HCT116 (cell line): ENCODE measurements at regions not wholly inside any gene's neighbourhood (a gene's known extent, or its start where the extent isn't known, plus 50 kb on each side); places are given as distances from the start of the nearest gene placed in this dataset.

Source experiments
- ATAC-seq: fragments of 200-7000 bp; cut with Tn5 transposase; 2 replicates; pipeline ENCODE4 v1.9.1; 2020; ENCODE audit warnings: mild to moderate bottlenecking, moderate library complexity
- BruUV-seq: library from RNA; stranded (reverse); fragments of 400-500 nt; replicated peaks from 2 replicates; lab custom pipeline; 2021; lab: Mats Ljungman, UMichigan
- CTCF ChIA-PET: fragments of 300-600 bp; sonication (Branson Sonifier 250); formaldehyde crosslinking; loops from one replicate; lab custom pipeline; 2021; ENCODE audit warnings: antibody characterized with exemption; lab: Charles Lee
- POLR2A ChIA-PET: fragments of 300-600, 350-600 bp; sonication (Branson Sonifier 250); formaldehyde crosslinking; loops from one replicate; lab custom pipeline; 2021; ENCODE audit warnings: antibody characterized with exemption; lab: Charles Lee
- RAD21 ChIA-PET, 2 experiments: fragments of 300-600 bp; sonication (Branson Sonifier 250); formaldehyde crosslinking; loops; one replicate each; lab custom pipeline; 2023; ENCODE audit warnings: low total read pairs in 2 of 2; ENCODE audit not compliant: uncharacterized antibody in 2 of 2, unreplicated experiment in 2 of 2, low non-redundant PET in 1 of 2; lab: Charles Lee
- DNase-seq: peaks from one replicate; pipeline ENCODE4 v3.0.0-alpha.2; 2010; ENCODE audit warnings: low read depth, low spot score
- H2AFZ ChIP-seq: fragments of 200-600 bp; shearing (Covaris generic), sonication (generic); 2 replicates; pipeline ENCODE4 v1.6.1; 2017; ENCODE audit warnings: low read depth, mixed run types, mixed read lengths, antibody characterized with exemption, low read length; ENCODE audit not compliant: poor library complexity, severe bottlenecking
- H3K27ac ChIP-seq: 2 replicates; pipeline ENCODE4 v1.5.1; 2012; ENCODE audit warnings: low read depth, low read length
- H3K27me3 ChIP-seq: fragments of 200-600 bp; sonication (generic); 2 replicates; pipeline ENCODE4 v1.6.1; 2016; ENCODE audit warnings: mixed run types, low read length, mixed read lengths; ENCODE audit not compliant: insufficient read depth
- H3K36me3 ChIP-seq, 2 experiments: fragments of 200-500 bp in 1 of 2; fragments of 200-600 bp in 1 of 2; sonication (Bioruptor generic) in 1 of 2; sonication (generic) in 1 of 2; 2 replicates each; pipeline versions ENCODE4 v1.5.1 to v1.6.1; 2014 to 2016; ENCODE audit warnings: low read length in 2 of 2, inconsistent platforms in 1 of 2, mixed read lengths in 1 of 2, mixed run types in 1 of 2; ENCODE audit not compliant: insufficient read depth in 2 of 2, control insufficient read depth in 1 of 2
- H3K4me1 ChIP-seq, 2 experiments: fragments of 200-600 bp in 1 of 2; sonication (generic) in 1 of 2; 2 replicates each; pipeline versions ENCODE4 v1.5.1 to v1.6.1; 2012 to 2017; ENCODE audit warnings: low read length in 2 of 2, inconsistent platforms in 1 of 2, mild to moderate bottlenecking in 1 of 2, mixed read lengths in 1 of 2, mixed run types in 1 of 2, moderate library complexity in 1 of 2; ENCODE audit not compliant: insufficient read depth in 2 of 2, control insufficient read depth in 1 of 2
- H3K4me2 ChIP-seq: fragments of 200-600 bp; sonication (generic); 2 replicates; pipeline ENCODE4 v1.6.1; 2017; ENCODE audit warnings: mixed run types, low read length, mixed read lengths
- H3K4me3 ChIP-seq, 2 experiments: fragments of 200-600 bp in 1 of 2; sonication (generic) in 1 of 2; replicated peaks in 1 of 2; 2 replicates each; pipeline ENCODE4 v1.5.1; 2011 to 2016; ENCODE audit warnings: low read length in 2 of 2, control low read depth in 1 of 2, low read depth in 1 of 2, mild to moderate bottlenecking in 1 of 2, mixed read lengths in 1 of 2, mixed run types in 1 of 2
- H3K79me2 ChIP-seq: fragments of 200-600 bp; sonication (generic); 2 replicates; pipeline ENCODE4 v1.6.1; 2017; ENCODE audit warnings: mild to moderate bottlenecking, mixed run types, low read length, moderate library complexity, mixed read lengths; ENCODE audit not compliant: insufficient read depth
- H3K9ac ChIP-seq: fragments of 200-600 bp; sonication (generic); 2 replicates; pipeline ENCODE4 v1.6.1; 2016; ENCODE audit warnings: low read length, mixed read lengths
- H3K9me2 ChIP-seq: fragments of 200-600 bp; sonication (generic), shearing (Covaris generic); 2 replicates; pipeline ENCODE4 v1.6.1; 2017; ENCODE audit warnings: mixed run types, mild to moderate bottlenecking, moderate library complexity; ENCODE audit not compliant: insufficient read depth
- H3K9me3 ChIP-seq, 2 experiments: fragments of 200-500 bp in 1 of 2; fragments of 200-600 bp in 1 of 2; sonication (Bioruptor generic) in 1 of 2; sonication (generic) in 1 of 2; 2 replicates each; pipeline ENCODE4 v1.6.1; 2014 to 2017; ENCODE audit warnings: low read length in 2 of 2, mixed read lengths in 2 of 2, inconsistent platforms in 1 of 2, low read depth in 1 of 2, mild to moderate bottlenecking in 1 of 2, mixed run types in 1 of 2, moderate library complexity in 1 of 2; ENCODE audit not compliant: control insufficient read depth in 1 of 2, insufficient read depth in 1 of 2
- H4K20me1 ChIP-seq: fragments of 200-600 bp; sonication (generic), shearing (Covaris generic); 2 replicates; pipeline ENCODE4 v1.6.1; 2017; ENCODE audit warnings: mixed run types, mild to moderate bottlenecking, moderate library complexity; ENCODE audit not compliant: insufficient read depth
- ATF3 ChIP-seq: IDR thresholded peaks from 2 replicates; pipeline ENCODE4 v1.6.1; 2012
- CTCF ChIP-seq, 3 experiments: fragments of 200-600 bp in 1 of 3; sonication (generic) in 1 of 3; IDR thresholded peaks in 2 of 3; conservative IDR thresholded peaks in 1 of 3; 2 replicates each; pipeline ENCODE4 v1.5.1; 2012 to 2017; ENCODE audit warnings: low read depth in 2 of 3, low read length in 2 of 3, antibody characterized with exemption in 1 of 3, borderline replicate concordance in 1 of 3, control low read depth in 1 of 3, mild to moderate bottlenecking in 1 of 3, mixed read lengths in 1 of 3, mixed run types in 1 of 3, moderate library complexity in 1 of 3; ENCODE audit not compliant: insufficient read depth in 1 of 3
- EGR1 ChIP-seq: IDR thresholded peaks from 2 replicates; pipeline ENCODE4 v1.6.1; 2012; ENCODE audit warnings: low read depth
- FOSL1 ChIP-seq: IDR thresholded peaks from 2 replicates; pipeline ENCODE4 v1.6.1; 2012; ENCODE audit warnings: low read depth
- JUND ChIP-seq: IDR thresholded peaks from 2 replicates; pipeline ENCODE4 v1.6.1; 2012
- MAX ChIP-seq: IDR thresholded peaks from 2 replicates; pipeline ENCODE4 v1.6.1; 2012
- POLR2AphosphoS5 ChIP-seq: IDR thresholded peaks from 2 replicates; pipeline ENCODE4 v1.6.1; 2011; ENCODE audit warnings: mild to moderate bottlenecking, low read depth, low read length, moderate library complexity
- REST ChIP-seq: IDR thresholded peaks from 2 replicates; pipeline ENCODE4 v1.6.1; 2012; ENCODE audit warnings: low read depth
- SIN3A ChIP-seq: IDR thresholded peaks from 2 replicates; pipeline ENCODE4 v1.6.1; 2012; ENCODE audit warnings: low read depth
- SP1 ChIP-seq: IDR thresholded peaks from 2 replicates; pipeline ENCODE4 v1.6.1; 2012; ENCODE audit warnings: low read depth
- ZFX ChIP-seq: fragments of 450-650 bp; IDR thresholded peaks from 2 replicates; pipeline ENCODE4 v1.6.1; 2017
- ZNF274 ChIP-seq: fragments of 200-500 bp; sonication (Bioruptor generic); IDR thresholded peaks from 2 replicates; pipeline ENCODE4 v1.6.1; 2014; ENCODE audit warnings: mild to moderate bottlenecking, low read depth, low read length, inconsistent platforms
- intact Hi-C: fragments of 100-400 bp; cut with micrococcal nuclease; formaldehyde crosslinking; loops from 2 replicates; pipeline ENCODE4 v1.10.0; 2022

GRCh38 chr7:36775061-36775620 lies 50.8 kb upstream of the AOAH start:
- Histone ChIP-seq H3K4me3 (no peak overlapping the region), H3K4me1 (no peaks in the 10 kb centered on the region), H2AFZ (no peak overlapping the region), H3K4me2 (no peak overlapping the region), H3K79me2 (no peaks in the 10 kb centered on the region), H3K9ac (no peak overlapping the region), H3K9me3 (no peaks in the 10 kb centered on the region), H3K36me3 (no peaks in the 10 kb centered on the region), H4K20me1 (no peaks in the 10 kb centered on the region), H3K27me3 (peaks cover 13% of the 10 kb centered on the region; the same call in 1 of the 2 replicates), H3K27ac (no peak overlapping the region), H3K9me2 (no peaks in the 10 kb centered on the region)
- DNase-seq, result no peak
- intact Hi-C loops, result no loop called here
- CTCF ChIA-PET, result no interaction called here
- no peak for TF ChIP-seq SIN3A
- no peak for TF ChIP-seq CTCF (IDR thresholded peaks at IDR 0.05 in 2 of 3, conservative IDR thresholded peaks at IDR 0.05 in 1 of 3; ENCODE audit: borderline replicate concordance in 1 of 3, insufficient read depth in 1 of 3, low read depth in 2 of 3, low read length in 2 of 3)
- no peak for TF ChIP-seq POLR2AphosphoS5
- TF ChIP-seq JUND, result no peak
- no peak for TF ChIP-seq ZNF274
- TF ChIP-seq EGR1, result no peak
- no peak for TF ChIP-seq ATF3
- no peak for TF ChIP-seq SP1
- no peak for TF ChIP-seq REST
- TF ChIP-seq FOSL1, result no peak
- no peak for TF ChIP-seq ZFX
- TF ChIP-seq MAX, result no peak
- no peak for ATAC-seq
- RAD21 ChIA-PET, result no interaction called here
- BruUV-seq, result no TSS peak
- POLR2A ChIA-PET, result no interaction called here
